Glomerular endothelial cell (primary cell): ENCODE measurements at regions not wholly inside any gene's neighbourhood (a gene's known extent, or its start where the extent isn't known, plus 50 kb on each side); places are given as distances from the start of the nearest gene placed in this dataset.
"Not testable (repeated sequence)": the region's sequence is repeated elsewhere in the genome, so short reads cannot be mapped to it uniquely, and the experiment has no call there.

Experiments
- DNase-seq: peaks from one replicate; pipeline ENCODE4 v3.0.0-alpha.2; 2011; ENCODE audit warnings: low read depth, low spot score; ENCODE audit errors: extremely low read depth

DNA sequence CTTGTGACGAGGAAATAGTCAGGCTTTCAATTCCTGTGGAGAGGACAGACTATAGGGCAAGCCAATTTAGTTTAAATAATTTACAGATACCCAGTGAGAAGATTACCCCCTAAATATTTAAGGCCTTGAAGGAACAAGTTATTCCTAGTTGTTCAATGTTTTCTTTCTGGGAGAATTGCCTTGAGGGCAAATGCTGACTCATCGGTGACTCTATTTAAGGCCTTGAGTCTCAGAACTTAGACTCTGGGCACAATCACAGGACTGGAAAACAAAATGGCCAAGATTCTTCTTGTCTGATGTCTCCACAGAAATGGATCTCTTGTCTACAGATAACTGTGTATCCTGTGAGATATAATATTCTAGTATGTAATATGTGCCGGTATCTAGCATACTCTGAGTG, 467.1 kb downstream of the SUCLG1 start:
- DNase-seq = no peak

DNA sequence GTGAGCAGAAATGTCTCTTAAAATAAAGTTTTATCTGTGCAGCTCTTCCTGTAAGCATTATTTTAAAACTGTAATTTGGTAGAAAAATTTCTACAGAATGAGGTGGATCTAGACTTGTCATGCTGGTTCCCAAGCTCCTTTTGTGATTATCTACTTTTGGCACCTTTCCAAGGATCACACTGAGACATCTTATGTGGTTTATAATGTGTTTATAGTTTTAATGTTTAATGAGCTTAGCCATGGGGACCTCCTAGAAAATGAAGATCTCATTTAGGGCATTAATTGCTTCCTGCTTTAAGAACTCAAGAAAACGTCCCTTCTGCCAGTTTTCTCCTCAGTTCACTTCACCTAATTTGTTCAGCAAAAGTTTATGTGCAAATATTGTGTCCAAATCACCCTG, 468.4 kb downstream of the SUCLG1 start:
- DNase-seq = no peak

DNA sequence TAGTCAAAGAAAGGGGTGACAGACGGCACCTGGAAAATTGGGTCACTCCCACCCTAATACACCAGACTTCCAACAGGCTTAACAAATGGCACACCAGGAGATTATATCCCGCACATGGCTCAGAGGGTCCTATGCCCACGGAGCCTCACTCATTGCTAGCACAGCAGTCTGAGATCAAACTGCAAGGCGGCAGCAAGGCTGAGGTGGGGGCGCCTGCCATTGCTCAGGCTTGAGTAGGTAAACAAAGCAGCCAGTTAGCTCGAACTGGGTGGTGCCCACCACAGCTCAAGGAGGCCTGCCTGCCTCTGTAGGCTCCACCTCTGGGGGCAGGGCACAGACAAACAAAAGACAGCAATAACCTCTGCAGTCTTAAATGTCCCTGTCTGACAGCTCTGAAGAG, 482.5 kb downstream of the SUCLG1 start:
- not testable (repeated sequence) for DNase-seq

DNA sequence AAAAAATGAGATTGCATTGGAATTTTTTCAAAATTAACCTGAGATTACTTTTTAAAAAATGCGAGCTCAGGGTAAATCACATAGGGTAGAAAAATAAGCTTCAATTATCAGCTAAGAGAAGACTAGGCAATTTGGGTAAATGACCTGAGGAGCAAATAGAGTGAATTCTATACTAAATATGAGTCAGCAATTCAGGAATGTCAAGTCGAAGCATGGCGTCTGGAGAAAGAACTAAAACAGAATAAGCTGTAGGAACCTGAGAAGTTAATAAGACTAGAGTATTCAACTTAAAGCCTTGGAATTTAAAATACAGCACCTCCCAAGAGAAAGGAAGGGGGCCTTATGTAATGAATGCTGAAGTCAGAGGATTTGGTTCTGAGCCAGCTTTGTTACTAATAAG, 487.0 kb downstream of the SUCLG1 start:
- no peak for DNase-seq

DNA sequence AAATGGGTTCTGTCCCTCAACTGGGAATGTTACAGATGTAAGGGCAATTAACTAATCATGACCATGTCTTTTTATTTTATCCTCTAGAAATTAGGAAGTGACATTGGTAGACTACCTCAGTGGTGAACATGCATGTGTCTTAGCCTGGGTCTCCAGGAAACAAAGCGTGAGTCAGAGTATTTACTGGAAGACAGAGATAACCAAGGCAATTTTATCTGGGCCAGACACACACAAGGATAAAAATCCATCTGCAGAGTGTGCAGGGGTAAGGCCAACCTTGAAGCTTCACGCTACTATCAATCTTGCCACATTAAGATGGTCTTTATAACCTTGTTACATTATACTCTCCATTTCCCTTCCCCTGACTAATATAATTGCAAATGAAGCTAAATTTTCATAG, 487.5 kb downstream of the SUCLG1 start:
- no peak for DNase-seq

DNA sequence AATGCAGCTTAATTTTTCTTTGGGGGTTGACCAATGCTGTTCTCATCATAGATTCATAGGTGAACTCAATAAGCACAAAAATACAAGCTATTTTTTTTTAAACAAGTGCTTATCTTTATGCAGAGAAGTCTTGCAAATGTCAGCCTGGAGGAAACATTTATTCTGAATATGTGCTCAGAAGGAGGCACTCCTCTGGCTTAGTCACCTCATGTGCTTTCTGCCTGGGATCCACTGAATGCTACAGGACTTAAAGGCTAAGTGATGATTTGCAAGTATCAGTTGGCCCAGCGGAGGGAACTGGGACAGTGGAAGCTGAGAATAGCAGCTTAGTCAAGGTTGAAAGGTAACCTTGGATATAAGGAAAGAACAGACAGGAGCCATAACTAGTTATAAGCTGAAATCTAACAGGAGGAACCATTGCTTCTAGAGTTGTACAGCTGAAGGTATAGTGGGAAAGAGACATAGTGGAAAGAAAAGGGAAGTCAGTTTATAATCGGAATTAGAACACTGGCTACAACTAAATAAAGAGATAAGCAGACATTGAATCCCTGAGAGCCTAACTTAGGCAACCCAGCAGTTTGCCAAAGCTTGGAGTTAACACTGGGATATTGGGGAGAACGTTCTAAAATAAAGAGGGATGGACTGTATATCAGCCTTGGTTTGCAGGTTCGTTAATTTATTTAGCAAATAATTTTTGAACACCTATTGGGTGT, 488.7 kb downstream of the SUCLG1 start:
- no peak for DNase-seq

DNA sequence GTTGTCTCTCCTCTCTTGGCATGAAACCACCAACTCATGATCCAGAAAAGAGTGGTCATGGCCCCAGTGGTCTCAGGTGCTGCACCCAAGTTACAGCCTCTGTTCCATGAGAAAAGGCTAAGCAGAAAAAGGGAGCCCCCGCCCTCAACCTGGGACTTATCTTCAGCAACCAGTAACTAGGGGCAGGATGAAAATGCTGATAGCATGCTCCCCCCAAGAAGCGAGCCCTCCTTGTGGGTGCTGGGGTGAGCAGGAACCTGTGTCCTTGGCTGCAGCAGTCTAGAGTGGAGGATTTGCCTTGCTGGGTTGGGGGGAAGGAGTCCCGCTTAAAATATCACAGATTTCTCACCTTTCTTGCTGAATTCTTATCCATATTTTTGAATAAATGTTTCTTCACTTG, 490.0 kb downstream of the SUCLG1 start:
- no peak for DNase-seq

DNA sequence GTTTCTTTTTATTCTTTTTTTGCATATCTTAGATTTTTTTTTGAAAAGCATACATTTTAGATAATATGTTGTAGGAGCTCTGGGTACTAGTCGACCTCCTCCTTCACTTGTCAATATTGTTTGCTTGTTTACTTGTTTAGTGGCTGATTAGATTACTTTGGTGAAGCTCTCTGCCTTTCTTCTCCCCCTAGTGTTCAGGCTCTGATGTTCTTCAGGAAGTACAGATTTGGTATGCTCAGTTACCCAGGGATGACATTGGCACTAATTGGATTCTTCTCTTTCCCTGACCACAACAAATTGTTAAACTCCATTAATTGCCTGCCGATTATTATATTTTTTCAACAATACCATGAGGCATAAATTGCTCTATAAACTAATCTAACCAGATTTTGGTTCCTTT, 491.2 kb downstream of the SUCLG1 start:
- DNase-seq = no peak

DNA sequence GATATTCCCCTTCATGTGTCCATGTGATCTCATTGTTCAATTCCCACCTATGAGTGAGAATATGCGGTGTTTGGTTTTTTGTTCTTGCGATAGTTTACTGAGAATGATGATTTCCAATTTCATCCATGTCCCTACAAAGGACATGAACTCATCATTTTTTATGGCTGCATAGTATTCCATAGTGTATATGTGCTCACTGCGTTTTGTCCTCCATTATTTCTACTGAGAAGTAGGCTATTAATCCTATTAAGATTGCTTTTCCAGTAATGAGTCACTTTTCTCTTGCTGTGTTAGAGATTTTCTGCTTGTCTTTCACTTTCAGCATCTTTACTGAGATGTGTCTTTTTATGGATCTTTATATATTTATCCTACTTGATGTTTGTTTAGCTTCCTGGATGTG, 492.1 kb downstream of the SUCLG1 start:
- not testable (repeated sequence) for DNase-seq

DNA sequence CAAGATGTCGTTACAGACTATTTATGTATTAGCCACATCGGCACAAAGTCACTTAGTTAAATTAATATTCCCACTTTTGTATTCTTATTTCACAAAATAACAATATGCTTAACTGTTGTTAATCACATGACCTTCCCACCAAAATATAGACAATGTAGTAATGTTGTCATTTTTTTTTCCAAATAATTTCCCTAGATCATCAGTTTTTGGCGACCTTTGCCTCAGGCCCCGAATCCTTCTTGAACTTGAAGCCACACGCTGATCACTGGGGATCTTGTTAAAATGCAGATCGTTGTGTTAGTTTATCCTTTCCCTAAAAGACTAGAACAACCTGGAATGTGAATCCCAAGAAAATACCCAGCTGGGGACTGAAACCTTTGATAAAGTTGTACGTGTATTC, 497.6 kb downstream of the SUCLG1 start:
- DNase-seq = no peak

DNA sequence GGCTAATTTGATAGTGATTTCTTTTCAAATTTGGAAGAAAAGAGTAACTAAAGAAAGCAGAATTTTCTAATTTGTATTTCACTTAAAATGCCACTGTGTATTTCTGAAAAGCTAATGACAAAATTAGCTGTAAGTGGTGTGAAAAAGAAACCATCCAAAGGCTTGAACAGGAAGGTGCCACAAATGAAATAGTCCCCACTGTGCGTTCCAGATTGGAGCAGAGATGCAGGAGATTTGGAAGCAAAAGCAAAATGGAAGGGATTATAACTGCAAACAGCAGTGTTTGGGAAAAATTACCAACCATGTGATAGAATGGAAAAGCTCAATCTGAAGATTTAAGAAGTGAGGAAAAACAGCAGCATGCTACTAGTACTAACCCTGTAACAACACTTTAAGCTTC, 498.7 kb downstream of the SUCLG1 start:
- no peak for DNase-seq

DNA sequence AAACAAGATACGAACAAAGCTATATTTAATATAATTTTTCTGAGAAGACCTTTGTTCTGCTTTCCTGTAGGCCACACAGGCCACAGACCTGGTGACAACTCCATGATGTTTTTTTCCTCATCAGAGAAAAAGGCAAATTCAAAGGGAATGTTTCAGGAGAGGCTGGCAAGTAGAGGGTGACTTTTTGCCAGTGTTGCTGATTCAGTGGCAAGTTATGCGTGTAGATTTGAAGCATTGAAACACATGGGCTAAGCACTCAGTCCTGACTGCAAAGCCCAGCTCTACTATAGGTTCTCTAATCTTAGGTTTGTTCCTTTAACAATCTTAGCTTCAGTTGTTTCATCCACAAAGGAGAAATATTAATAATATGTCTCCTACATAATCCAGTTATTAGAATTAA, 499.8 kb downstream of the SUCLG1 start:
- DNase-seq = no peak

DNA sequence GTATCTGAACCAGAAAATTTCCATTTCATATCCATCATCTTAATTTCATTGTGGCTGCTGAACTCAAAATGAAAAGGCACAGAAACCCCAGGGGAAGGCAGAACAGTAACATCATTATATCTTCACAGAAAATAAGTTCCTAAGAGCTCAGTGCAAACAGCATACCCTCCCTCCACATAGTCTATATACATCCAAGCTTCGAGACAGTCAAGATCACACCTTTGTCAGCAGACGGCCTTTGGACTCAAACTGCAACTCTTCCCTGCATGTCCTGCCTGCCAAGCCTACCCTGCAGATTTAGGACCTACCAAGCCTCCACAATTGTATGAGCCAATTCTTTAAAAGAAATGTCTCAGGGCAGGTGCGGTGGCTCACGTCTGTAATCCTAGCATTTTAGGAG, 502.1 kb downstream of the SUCLG1 start:
- DNase-seq = no peak

DNA sequence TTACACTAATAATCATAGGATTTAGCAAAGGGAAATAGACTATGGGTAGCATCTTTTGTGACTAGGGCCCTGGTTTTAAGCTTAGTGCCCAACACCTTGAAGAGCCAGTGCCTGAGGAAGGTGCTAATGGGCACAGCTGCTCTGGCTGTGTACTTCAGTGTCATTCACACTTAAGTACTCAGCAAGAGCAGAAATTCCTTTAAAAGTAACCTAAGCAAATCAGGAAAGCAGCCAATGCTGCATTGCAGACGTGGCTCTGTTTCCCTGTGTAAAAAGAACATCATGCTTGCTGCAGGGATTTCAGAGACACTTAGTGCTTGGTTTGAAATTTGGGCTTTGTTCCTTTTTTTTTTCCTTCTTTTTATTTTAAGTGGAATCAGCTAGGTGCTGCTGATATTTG, 505.4 kb downstream of the SUCLG1 start:
- no peak for DNase-seq

DNA sequence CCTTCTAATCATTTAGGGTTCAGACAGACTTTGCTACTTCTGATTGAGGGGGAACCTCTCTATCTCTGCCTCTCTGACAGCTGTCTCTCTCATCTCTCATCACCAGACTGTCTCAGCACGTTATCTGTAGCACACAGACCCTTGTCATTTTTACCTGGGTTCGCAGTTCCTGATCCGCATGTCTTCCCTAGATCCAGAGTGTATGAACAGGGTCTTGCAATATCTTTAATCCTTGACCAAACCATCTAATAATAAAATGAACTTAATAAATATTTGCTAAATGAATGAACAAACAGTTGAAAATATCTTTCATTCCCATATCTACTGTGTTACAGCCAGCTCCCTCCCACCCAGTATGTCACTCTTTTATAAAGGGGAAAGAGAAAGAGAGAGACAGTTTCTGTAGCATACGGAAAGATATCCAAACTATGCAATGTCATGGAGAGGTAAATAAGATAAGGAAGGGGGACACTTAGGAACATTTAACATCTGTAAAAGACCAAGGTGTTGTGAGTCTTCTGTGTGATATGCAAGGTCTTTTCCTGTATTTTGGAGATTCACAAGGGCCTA, 507.6 kb downstream of the SUCLG1 start:
- no peak for DNase-seq

DNA sequence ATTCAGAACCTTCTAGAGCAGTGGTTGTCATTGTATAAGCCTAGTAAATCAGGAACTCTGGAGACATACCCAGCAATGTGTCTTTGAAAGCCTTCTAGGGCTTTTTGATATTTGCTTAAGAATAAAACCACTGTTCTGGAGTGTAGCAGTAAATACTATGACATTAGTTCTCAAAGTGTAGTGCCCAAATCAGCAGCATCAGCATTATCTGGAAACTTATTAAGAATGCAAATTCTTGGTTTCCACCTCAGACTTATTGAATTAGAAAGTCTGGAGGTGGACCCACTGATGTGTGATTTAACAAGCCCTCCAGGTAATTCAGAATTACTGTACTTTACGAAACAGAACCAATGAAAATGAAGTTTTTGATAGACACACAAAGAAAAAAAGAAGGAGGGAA, 509.7 kb downstream of the SUCLG1 start:
- no peak for DNase-seq

DNA sequence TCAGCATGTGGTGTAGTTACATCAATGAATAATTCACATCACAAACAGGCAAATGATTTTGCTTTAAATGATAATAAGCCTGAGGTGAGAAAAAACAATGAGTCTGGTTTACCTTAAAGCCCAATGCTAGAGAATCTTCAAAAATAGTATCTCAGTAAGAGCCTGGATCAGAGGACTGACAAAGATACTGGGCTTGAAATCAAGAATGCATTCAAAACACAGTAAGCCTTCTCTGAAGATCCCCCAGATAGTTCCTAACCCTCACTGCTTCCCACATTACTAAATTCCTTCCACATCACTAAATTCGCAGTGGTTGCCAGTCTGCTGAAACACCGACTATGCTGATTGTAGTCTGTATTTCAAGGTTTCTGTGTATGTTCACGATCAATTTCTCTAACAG, 514.9 kb downstream of the SUCLG1 start:
- no peak for DNase-seq

DNA sequence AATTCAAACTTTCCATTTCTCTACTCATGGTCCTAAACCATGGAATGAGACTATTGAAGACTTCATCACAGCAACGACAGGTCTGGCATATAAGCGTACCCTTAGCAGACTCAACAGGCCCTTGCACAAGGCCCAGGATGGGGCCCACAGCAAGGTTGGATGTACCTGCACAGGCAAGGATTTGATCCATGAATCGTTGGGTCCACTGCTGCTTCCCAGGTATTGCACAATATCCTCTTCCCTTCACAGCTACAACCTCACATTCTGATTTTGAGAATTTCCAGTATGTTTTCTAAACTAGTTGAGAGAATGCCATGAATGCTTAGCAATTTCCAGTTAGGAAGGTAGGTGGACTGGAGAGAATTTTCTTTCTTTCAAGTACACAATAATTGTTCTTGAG, 515.8 kb downstream of the SUCLG1 start:
- no peak for DNase-seq

DNA sequence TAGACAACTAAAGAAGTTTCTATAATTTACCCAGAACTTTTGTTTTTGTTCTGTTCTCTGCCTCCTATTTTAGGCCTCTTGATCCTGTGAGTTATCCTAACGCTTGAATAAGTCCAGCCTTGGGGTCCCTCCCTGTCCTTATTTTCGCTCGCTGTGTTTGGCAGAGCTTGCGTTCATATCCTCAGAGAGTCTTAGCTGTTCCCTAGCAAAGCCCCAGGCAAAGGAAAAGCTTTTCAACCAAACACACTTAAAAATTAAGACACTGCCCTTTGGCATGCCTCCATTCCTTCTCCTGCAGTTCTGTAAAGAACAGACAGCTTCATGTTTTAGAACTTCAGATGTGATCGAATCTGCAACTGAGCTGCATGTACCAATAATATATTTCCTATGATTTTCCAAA, 517.2 kb downstream of the SUCLG1 start:
- no peak for DNase-seq

DNA sequence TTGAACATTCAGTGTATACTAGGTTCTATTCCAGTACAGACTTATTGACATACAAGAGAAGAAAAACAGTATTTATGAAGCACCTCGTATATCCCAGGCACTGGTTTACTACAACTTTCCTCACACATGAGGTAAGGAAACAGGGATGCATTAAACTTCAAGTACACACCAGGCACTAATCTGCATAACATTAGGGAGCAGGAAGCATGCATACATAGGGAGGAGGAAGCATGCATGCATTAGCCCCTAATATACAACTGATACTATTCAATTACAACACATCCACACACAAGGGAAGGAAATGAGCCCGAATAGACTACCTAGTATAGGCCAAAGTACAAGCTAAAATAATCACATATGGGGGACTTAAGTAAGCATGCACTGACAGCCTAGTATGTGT, 525.3 kb downstream of the SUCLG1 start:
- DNase-seq = no peak

DNA sequence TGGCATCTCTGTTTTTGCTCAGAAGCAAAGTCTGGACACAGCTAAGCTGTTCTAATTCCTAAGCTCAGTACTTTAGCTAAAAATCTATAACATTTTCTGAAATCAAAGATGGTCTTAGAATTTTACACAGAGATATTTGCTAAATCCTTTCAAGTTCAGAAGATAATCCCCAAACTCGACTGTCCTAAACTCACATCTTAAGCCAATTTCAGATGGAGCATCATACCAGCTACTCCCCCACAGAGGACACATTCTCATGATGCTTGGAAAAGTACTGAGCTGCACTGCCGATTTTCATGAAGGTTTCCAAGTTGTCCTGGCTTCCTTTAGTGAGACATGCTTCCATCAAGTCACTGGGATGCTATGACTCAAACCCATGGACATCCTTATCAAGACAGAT, 535.5 kb downstream of the SUCLG1 start:
- no peak for DNase-seq

DNA sequence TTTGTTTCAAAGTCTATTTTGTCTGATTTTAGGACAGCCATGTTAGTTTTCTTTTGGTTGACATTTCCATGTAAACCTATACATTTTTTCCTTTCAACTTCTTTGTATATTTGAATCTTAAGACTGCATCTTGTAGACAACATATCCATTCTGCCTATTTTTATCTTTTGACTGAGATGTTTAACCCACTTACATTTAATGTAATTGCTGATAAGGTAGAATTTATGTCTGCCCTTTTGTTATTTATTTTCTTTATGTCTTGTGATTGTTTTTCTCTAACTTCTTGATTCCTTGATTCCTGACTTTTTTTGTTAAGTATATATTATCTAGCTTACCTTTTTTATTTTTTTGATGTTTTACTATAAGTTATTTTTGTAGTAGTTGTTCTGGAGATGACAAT, 542.5 kb downstream of the SUCLG1 start:
- DNase-seq = no peak

DNA sequence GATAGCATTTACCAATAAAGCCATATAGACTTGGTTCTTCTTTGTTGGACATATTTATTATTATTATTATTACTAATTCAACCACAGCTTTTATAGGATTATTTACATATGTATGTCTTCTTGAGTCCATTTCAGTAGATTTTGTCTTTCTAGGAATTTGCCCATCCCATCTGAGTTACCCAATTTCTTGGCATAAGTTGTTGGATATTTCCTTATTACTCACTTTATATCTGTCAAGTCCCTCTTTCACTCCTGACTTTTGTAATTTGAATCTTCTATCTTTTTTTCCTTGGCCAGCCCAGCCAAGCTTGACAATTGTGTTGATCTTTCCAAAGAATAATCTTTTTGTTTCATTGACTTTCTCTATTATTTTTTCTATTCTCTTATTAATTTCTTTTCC, 543.7 kb downstream of the SUCLG1 start:
- no peak for DNase-seq
